ENCODE measurements at regions not wholly inside any gene's neighbourhood (a gene's known extent, or its start where the extent isn't known, plus 50 kb on each side); places are given as distances from the start of the nearest gene placed in this dataset.
A peak's percentile ranks its signal among the peaks of the same experiment; 100 is the strongest.

GRCh38 chr11:19345848-19346681, 105.3 kb upstream of the E2F8 start:
- no peak overlapping the region for H3K27ac ChIP-seq (ENCODE audit: low read depth)
- H3K27ac Mint-ChIP-seq = no peak overlapping the region
- H2AFZ ChIP-seq = peak overlapping the region; percentile 85
- no peak for TF ChIP-seq STAT1 (IDR thresholded peaks at IDR 0.05; ENCODE audit: unreplicated experiment)
- TF ChIP-seq, protein P1, sequence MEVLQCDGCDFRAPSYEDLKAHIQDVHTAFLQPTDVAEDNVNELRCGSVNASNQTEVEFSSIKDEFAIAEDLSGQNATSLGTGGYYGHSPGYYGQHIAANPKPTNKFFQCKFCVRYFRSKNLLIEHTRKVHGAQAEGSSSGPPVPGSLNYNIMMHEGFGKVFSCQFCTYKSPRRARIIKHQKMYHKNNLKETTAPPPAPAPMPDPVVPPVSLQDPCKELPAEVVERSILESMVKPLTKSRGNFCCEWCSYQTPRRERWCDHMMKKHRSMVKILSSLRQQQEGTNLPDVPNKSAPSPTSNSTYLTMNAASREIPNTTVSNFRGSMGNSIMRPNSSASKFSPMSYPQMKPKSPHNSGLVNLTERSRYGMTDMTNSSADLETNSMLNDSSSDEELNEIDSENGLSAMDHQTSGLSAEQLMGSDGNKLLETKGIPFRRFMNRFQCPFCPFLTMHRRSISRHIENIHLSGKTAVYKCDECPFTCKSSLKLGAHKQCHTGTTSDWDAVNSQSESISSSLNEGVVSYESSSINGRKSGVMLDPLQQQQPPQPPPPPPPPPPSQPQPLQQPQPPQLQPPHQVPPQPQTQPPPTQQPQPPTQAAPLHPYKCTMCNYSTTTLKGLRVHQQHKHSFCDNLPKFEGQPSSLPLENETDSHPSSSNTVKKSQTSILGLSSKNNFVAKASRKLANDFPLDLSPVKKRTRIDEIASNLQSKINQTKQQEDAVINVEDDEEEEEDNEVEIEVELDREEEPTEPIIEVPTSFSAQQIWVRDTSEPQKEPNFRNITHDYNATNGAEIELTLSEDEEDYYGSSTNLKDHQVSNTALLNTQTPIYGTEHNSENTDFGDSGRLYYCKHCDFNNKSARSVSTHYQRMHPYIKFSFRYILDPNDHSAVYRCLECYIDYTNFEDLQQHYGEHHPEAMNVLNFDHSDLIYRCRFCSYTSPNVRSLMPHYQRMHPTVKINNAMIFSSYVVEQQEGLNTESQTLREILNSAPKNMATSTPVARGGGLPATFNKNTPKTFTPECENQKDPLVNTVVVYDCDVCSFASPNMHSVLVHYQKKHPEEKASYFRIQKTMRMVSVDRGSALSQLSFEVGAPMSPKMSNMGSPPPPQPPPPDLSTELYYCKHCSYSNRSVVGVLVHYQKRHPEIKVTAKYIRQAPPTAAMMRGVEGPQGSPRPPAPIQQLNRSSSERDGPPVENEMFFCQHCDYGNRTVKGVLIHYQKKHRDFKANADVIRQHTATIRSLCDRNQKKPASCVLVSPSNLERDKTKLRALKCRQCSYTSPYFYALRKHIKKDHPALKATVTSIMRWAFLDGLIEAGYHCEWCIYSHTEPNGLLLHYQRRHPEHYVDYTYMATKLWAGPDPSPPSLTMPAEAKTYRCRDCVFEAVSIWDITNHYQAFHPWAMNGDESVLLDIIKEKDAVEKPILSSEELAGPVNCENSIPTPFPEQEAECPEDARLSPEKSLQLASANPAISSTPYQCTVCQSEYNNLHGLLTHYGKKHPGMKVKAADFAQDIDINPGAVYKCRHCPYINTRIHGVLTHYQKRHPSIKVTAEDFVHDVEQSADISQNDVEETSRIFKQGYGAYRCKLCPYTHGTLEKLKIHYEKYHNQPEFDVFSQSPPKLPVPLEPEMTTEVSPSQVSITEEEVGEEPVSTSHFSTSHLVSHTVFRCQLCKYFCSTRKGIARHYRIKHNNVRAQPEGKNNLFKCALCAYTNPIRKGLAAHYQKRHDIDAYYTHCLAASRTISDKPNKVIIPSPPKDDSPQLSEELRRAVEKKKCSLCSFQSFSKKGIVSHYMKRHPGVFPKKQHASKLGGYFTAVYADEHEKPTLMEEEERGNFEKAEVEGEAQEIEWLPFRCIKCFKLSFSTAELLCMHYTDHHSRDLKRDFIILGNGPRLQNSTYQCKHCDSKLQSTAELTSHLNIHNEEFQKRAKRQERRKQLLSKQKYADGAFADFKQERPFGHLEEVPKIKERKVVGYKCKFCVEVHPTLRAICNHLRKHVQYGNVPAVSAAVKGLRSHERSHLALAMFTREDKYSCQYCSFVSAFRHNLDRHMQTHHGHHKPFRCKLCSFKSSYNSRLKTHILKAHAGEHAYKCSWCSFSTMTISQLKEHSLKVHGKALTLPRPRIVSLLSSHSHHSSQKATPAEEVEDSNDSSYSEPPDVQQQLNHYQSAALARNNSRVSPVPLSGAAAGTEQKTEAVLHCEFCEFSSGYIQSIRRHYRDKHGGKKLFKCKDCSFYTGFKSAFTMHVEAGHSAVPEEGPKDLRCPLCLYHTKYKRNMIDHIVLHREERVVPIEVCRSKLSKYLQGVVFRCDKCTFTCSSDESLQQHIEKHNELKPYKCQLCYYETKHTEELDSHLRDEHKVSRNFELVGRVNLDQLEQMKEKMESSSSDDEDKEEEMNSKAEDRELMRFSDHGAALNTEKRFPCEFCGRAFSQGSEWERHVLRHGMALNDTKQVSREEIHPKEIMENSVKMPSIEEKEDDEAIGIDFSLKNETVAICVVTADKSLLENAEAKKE (CRISPR knock-in tag; IDR thresholded peaks at IDR 0.05) = no peak
- no peak for TF ChIP-seq CREB1 (CRISPR knock-in tag; IDR thresholded peaks at IDR 0.05; ENCODE audit: low read depth)
- TF ChIP-seq POLR2AphosphoS5 (IDR thresholded peaks at IDR 0.05; ENCODE audit: low read depth) = no peak
- TF ChIP-seq CTCF (conservative IDR thresholded peaks at IDR 0.05; ENCODE audit: low read depth in 2 of 2) = peak in 1 of 2 experiments; percentile 31; a peak in 2 of 4 replicates
- TF ChIP-seq ZNF331 (CRISPR knock-in tag; IDR thresholded peaks at IDR 0.05; ENCODE audit: low read depth) = no peak
- TF ChIP-seq EZH2phosphoT487 (IDR thresholded peaks at IDR 0.05; ENCODE audit: unreplicated experiment) = no peak
- TF ChIP-seq JUNB (IDR thresholded peaks at IDR 0.05; ENCODE audit: unreplicated experiment) = no peak
- TF ChIP-seq NANOG (IDR thresholded peaks at IDR 0.05; ENCODE audit: borderline replicate concordance) = no peak
- peak; percentile 64 for TF ChIP-seq EZH2 (IDR thresholded peaks at IDR 0.05; ENCODE audit: low read depth, unreplicated experiment)
- no peak for TF ChIP-seq ETS1 (IDR thresholded peaks at IDR 0.05)
- no peak for TF ChIP-seq REST (IDR thresholded peaks at IDR 0.05; ENCODE audit: unreplicated experiment)
- no peak for TF ChIP-seq ZNF114 (CRISPR knock-in tag; IDR thresholded peaks at IDR 0.05)
- no peaks in the 10 kb centered on the region; the same call in 2 of the 3 replicates for H3K36me3 Mint-ChIP-seq (ENCODE audit: low read depth)
- peak overlapping the region; percentile 68 for H3K4me3 ChIP-seq
- H3K27me3 Mint-ChIP-seq (ENCODE audit: insufficient read depth, low read depth, poor library complexity) = peaks cover 51% of the 10 kb centered on the region
- ATAC-seq (peak; percentile 51), DNase-seq (ENCODE audit: low spot score) (peak; percentile 58)
- no peaks in the 10 kb centered on the region for H3K9me2 ChIP-seq (ENCODE audit: insufficient read depth)
- H3K4me2 ChIP-seq = peak overlapping the region; percentile 88
- H3K36me3 ChIP-seq (ENCODE audit: insufficient read depth) = no peaks in the 10 kb centered on the region
- H3K27me3 ChIP-seq (ENCODE audit: insufficient read depth) = peaks cover 64% of the 10 kb centered on the region
- peak overlapping the region; percentile 64 for H3K4me3 Mint-ChIP-seq
- H4K20me1 ChIP-seq (replicated peaks; ENCODE audit: insufficient read depth) = 0 out of 2 replicates have a peak, but pooled peaks cover 3% of the 10 kb centered on the region
- H3K9me3 Mint-ChIP-seq = no peaks in the 10 kb centered on the region; the same call in 2 of the 3 replicates
- no peaks in the 10 kb centered on the region for H3K79me2 ChIP-seq (replicated peaks; ENCODE audit: insufficient read depth)
- peaks cover 5% of the 10 kb centered on the region for H3K4me1 Mint-ChIP-seq
- peaks cover 14% of the 10 kb centered on the region for H3K4me1 ChIP-seq (ENCODE audit: insufficient read depth)
- H3F3A ChIP-seq (replicated peaks; ENCODE audit: low read depth) = peaks cover 4% of the 10 kb centered on the region; the same call in 1 of the 2 replicates
